ENCODE measurements at regions not wholly inside any gene's neighbourhood (a gene's known extent, or its start where the extent isn't known, plus 50 kb on each side); places are given as distances from the start of the nearest gene placed in this dataset.

DNA sequence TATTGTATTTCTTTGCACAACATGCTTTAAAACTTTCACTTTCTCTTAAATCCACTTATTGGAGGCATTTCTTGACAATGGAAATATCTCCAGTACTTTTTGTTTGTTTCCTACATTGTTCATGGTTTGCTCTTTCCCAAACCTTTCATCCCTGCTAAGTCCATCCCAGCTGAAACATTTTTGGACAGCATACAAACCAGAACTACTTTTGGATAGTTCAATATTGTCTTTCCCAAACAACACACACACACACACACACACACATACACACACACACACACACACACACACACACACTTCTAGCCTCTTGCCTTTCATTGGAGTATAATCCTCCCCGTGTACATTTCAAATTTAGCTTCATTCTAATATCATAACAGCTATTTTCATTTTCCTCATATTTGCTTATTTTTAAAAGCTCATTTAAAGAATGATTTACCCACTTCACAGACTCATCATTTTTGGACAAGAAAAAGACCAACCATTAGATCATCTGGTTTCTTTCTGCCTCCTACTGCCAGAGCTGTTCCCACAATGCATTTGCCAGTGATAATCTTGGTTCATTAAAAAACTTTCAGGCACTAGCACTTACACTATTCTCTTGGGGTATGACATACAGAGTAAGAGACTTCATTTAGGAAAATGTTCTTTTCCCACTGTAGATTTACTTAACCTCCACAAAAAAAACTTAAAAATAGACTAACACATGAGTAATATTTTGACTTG, 248.1 kb downstream of the CD109 start:
- TF ChIP-seq EZH2phosphoT487 (IDR thresholded peaks at IDR 0.05; ENCODE audit: borderline replicate concordance, low read length) (no peak), EZH2 (IDR thresholded peaks at IDR 0.05; ENCODE audit: low read length, unreplicated experiment) (no peak)
- TF ChIP-seq, protein P1, sequence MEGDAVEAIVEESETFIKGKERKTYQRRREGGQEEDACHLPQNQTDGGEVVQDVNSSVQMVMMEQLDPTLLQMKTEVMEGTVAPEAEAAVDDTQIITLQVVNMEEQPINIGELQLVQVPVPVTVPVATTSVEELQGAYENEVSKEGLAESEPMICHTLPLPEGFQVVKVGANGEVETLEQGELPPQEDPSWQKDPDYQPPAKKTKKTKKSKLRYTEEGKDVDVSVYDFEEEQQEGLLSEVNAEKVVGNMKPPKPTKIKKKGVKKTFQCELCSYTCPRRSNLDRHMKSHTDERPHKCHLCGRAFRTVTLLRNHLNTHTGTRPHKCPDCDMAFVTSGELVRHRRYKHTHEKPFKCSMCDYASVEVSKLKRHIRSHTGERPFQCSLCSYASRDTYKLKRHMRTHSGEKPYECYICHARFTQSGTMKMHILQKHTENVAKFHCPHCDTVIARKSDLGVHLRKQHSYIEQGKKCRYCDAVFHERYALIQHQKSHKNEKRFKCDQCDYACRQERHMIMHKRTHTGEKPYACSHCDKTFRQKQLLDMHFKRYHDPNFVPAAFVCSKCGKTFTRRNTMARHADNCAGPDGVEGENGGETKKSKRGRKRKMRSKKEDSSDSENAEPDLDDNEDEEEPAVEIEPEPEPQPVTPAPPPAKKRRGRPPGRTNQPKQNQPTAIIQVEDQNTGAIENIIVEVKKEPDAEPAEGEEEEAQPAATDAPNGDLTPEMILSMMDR (conservative IDR thresholded peaks at IDR 0.05; ENCODE audit: low read depth, low read length): no peak
